GM12874 (cell line): ENCODE measurements at regions not wholly inside any gene's neighbourhood (a gene's known extent, or its start where the extent isn't known, plus 50 kb on each side); places are given as distances from the start of the nearest gene placed in this dataset.

Experiments used
- CTCF ChIP-seq: IDR thresholded peaks from 2 replicates; pipeline ENCODE4 v1.5.1; 2011; ENCODE audit warnings: low read depth, mild to moderate bottlenecking, control low read depth, low read length, moderate library complexity; ENCODE audit not compliant: insufficient read depth

GRCh38 chr21:28723646-28724045, 269.0 kb downstream of the LTN1 start:
- TF ChIP-seq CTCF = no peak

- TF ChIP-seq CTCF = no peak
Observed at GRCh38 chr21:28719723-28720122, 273.0 kb downstream of the LTN1 start.

- TF ChIP-seq CTCF = no peak
Observed at GRCh38 chr21:28714777-28715464, 277.8 kb downstream of the LTN1 start.

- TF ChIP-seq CTCF = no peak
Observed at GRCh38 chr21:28712411-28712810, 280.3 kb downstream of the LTN1 start.

GRCh38 chr21:28705616-28706015, 287.1 kb downstream of the LTN1 start:
- no peak for TF ChIP-seq CTCF

- no peak for TF ChIP-seq CTCF
Observed at GRCh38 chr21:28704746-28705145, 287.9 kb downstream of the LTN1 start.

GRCh38 chr21:28703861-28704260, 288.8 kb downstream of the LTN1 start:
- no peak for TF ChIP-seq CTCF
